WERI-Rb-1 (cell line): ENCODE measurements at regions not wholly inside any gene's neighbourhood (a gene's known extent, or its start where the extent isn't known, plus 50 kb on each side); places are given as distances from the start of the nearest gene placed in this dataset.
"Not testable (repeated sequence)": the region's sequence is repeated elsewhere in the genome, so short reads cannot be mapped to it uniquely, and the experiment has no call there.

ENCODE experiments used
- DNase-seq: peaks from one replicate; pipeline ENCODE4 v3.0.0-alpha.2; 2020
- H3K27ac ChIP-seq: fragments of 250-450 bp; sonication (Bioruptor Pico); 2 replicates; pipeline ENCODE4 v1.5.1; 2020; ENCODE audit warnings: mild to moderate bottlenecking, moderate library complexity
- H3K27me3 ChIP-seq: fragments of 250-450 bp; sonication (Bioruptor Pico); 2 replicates; pipeline ENCODE4 v1.5.1; 2021; ENCODE audit warnings: mild to moderate bottlenecking, low read depth, moderate library complexity; ENCODE audit not compliant: insufficient read depth, severe bottlenecking
- H3K36me3 ChIP-seq: fragments of 250-450 bp; sonication (Bioruptor Pico); 2 replicates; pipeline ENCODE4 v1.5.1; 2020; ENCODE audit warnings: mild to moderate bottlenecking, moderate library complexity
- H3K4me3 ChIP-seq: 2 replicates; pipeline ENCODE4 v1.5.1; 2011; ENCODE audit warnings: low read depth, mild to moderate bottlenecking, control low read depth, low read length
- H3K9me3 ChIP-seq: fragments of 250-450 bp; sonication (Bioruptor Pico); 2 replicates; pipeline ENCODE4 v1.5.1; 2021; ENCODE audit warnings: mild to moderate bottlenecking, moderate library complexity; ENCODE audit not compliant: severe bottlenecking
- TF ChIP-seq, protein P1 (sequence below): IDR thresholded peaks from 2 replicates; pipeline ENCODE4 v1.5.1; 2011; ENCODE audit warnings: low read depth, mild to moderate bottlenecking, control low read depth, inconsistent platforms, low read length

DNA sequence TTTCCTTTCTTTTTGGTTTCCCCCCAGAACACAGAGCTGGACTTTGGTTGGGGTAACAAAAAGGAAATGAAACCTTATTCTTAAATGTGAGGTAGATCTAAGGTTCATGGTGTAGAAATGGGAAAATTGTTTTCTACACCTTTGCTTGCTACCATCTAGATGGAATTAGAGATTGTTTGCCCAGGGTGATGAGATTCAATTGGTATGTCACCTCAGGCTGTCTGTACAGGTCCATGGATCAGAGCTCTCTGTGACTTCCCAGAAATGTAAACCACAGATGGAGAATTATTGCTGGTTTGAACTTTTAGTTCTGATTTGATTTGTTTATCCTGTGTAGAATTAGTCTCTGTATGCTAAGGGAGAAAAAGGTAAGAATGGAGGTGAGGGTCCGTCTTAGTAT, 146.7 kb downstream of the PCDH7 start:
- Histone ChIP-seq H3K27me3 (no peaks in the 10 kb centered on the region), H3K9me3 (no peaks in the 10 kb centered on the region), H3K27ac (no peak overlapping the region), H3K36me3 (no peaks in the 10 kb centered on the region), H3K4me3 (no peak overlapping the region)
- DNase-seq, result no peak
- TF ChIP-seq, protein P1, sequence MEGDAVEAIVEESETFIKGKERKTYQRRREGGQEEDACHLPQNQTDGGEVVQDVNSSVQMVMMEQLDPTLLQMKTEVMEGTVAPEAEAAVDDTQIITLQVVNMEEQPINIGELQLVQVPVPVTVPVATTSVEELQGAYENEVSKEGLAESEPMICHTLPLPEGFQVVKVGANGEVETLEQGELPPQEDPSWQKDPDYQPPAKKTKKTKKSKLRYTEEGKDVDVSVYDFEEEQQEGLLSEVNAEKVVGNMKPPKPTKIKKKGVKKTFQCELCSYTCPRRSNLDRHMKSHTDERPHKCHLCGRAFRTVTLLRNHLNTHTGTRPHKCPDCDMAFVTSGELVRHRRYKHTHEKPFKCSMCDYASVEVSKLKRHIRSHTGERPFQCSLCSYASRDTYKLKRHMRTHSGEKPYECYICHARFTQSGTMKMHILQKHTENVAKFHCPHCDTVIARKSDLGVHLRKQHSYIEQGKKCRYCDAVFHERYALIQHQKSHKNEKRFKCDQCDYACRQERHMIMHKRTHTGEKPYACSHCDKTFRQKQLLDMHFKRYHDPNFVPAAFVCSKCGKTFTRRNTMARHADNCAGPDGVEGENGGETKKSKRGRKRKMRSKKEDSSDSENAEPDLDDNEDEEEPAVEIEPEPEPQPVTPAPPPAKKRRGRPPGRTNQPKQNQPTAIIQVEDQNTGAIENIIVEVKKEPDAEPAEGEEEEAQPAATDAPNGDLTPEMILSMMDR, result no peak

DNA sequence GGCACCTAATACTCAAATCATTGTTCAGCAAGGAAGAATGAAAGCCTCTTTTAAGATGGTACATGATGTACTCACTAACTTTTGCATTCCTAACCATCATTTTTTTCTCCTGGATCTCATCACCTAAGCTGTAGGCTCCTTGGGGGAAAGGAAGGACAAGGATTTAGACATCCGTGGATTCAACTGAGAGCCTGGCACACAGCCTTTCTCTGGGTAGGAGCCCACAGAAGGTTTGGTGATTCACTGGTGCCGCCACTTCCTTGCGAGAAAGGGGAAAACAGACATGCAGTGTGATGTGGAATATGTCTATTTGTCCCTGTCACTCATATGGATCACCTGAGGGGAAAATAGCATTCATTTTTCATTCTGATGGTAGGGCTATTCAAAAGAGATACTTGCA, 147.3 kb downstream of the PCDH7 start:
- no peaks in the 10 kb centered on the region for H3K36me3 ChIP-seq
- no peak overlapping the region for H3K27ac ChIP-seq
- H3K9me3 ChIP-seq, result no peaks in the 10 kb centered on the region
- H3K4me3 ChIP-seq, result no peak overlapping the region
- H3K27me3 ChIP-seq, result no peaks in the 10 kb centered on the region
- DNase-seq, result no peak
- TF ChIP-seq, protein P1, result no peak

DNA sequence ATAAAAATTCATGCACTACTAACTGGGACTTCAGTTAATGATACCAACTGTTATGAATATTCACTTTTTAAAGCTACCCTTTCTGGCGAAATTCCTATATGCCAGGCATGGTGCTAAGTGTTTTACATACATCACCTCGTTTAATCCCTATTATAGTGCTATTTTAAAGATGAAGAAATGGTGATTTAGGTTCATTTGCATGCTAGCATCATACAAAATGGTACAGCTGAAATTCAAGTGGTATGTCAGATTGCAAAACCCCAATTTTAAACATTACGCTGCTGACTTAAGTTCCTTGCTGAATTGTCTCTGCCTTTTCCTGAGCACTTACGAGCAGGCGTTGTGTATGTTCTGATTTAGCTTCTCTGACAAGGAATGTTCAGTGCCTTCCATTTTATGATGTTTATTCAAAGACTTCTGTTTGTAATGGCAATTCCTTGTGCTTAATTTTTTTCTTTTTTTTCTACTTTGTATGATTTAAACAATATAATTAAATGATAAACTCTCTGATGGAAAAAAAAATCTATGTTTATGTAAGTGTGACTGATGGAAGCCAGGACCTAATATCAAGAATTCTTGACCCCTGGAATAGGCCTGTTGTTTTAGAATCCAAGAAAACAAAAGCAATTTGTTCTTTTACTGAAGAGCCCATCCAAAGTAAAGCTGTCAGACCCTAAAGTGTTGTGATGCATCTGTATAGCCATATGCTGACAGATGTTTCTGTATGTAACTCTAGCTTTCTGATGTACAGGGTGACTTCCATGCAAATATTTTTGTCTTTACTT, 148.1 kb downstream of the PCDH7 start:
- H3K36me3 ChIP-seq, result no peaks in the 10 kb centered on the region
- H3K27ac ChIP-seq, result no peak overlapping the region
- no peak for DNase-seq
- H3K9me3 ChIP-seq, result no peaks in the 10 kb centered on the region
- TF ChIP-seq, protein P1, result no peak
- H3K27me3 ChIP-seq, result no peaks in the 10 kb centered on the region
- no peak overlapping the region for H3K4me3 ChIP-seq

DNA sequence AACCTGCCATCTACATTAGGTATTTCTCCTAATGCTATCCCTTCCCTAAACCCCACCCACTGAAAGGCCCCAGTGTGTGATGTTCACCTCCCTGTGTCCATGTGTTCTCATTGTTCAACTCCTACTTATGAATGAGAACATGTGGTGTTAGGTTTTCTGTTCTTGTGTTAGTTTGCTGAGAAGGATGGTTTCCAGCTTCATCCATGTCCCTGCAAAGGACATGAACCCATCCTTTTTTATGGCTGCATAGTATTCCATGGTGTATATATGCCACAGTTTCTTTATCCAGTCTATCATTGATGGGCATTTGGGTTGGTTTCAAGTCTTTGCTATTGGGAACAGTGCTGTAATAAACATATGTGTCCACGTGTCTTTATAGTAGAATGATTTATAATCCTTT, 149.2 kb downstream of the PCDH7 start:
- H3K27ac ChIP-seq, result not testable (repeated sequence)

DNA sequence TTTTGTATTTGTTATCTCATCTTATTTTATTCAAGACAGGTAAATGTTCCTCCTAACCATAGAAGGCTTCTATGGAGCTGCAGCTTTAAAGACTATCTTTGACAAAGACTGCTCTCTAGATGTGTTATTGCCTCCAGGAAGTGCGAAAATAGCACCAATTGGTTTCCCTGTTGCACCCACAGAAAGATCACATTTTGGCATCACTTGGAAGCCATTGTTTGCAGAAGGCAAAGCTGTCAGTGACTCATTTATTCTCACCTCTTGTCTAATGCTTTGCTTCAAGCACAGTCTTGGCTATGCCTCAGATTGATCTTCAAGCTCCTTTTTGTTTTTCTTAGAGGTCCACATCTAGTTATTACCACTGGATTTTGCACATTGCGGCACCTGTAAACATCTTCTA, 150.3 kb downstream of the PCDH7 start:
- no peak overlapping the region for H3K27ac ChIP-seq
- no peak for DNase-seq
- TF ChIP-seq, protein P1, result no peak
- no peaks in the 10 kb centered on the region for H3K36me3 ChIP-seq
- H3K9me3 ChIP-seq, result no peaks in the 10 kb centered on the region
- no peak overlapping the region for H3K4me3 ChIP-seq
- no peaks in the 10 kb centered on the region for H3K27me3 ChIP-seq

More for the DNA sequence above, 149.2 kb downstream of the PCDH7 start:
- not testable (repeated sequence) for H3K9me3 ChIP-seq, H3K27me3 ChIP-seq, H3K36me3 ChIP-seq, H3K4me3 ChIP-seq, DNase-seq

DNA sequence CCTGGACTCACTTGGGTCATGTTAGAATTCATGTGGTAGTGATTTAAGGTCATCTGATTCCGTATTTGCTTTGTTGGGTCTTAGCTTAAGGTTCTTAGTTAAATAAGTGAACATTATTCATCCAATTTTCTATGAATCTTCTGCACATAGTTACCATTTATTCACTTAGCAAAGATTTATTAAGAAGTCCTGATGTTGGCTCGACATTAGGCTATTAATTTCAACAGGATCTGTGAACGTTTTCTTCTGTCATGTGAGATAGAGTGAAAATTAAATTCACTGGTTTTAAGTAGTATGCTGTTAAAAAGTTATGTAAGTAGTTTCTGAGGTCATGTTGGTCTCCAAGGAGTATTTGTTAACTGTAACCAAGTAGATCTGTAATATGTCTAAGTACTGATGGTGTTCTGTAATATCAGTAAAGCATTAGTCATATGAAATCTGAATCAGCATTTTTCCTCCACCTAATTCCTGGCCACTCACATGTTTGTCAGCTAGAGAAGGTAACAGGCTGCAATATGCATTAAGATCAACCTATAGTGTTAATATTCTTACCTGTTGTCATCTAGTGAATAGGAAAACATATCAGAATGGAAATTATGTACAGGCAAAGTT, 155.6 kb downstream of the PCDH7 start:
- H3K27ac ChIP-seq, result no peak overlapping the region
- no peaks in the 10 kb centered on the region for H3K27me3 ChIP-seq
- H3K4me3 ChIP-seq, result no peak overlapping the region
- TF ChIP-seq, protein P1, result no peak
- no peaks in the 10 kb centered on the region for H3K9me3 ChIP-seq
- DNase-seq, result no peak
- no peaks in the 10 kb centered on the region for H3K36me3 ChIP-seq
